GM19438 (cell line): ENCODE measurements at regions not wholly inside any gene's neighbourhood (a gene's known extent, or its start where the extent isn't known, plus 50 kb on each side); places are given as distances from the start of the nearest gene placed in this dataset.

Experiments used
- ATAC-seq: cut with Tn5 transposase; IDR thresholded peaks from one replicate; pipeline ENCODE4 v1.9.1; 2021; ENCODE audit warnings: low read depth; ENCODE audit not compliant: unreplicated experiment

GRCh38 chr12:4857472-4858291 lies 52.0 kb upstream of the KCNA1 start:
- ATAC-seq = peak; percentile 67

GRCh38 chr12:4858386-4858785 lies 51.3 kb upstream of the KCNA1 start:
- ATAC-seq = peak; percentile 22

GRCh38 chr12:4859478-4860210 lies 50.1 kb upstream of the KCNA1 start:
- ATAC-seq = no peak
